Pancreas (tissue), 10 donors: ENCODE measurements at regions not wholly inside any gene's neighbourhood (a gene's known extent, or its start where the extent isn't known, plus 50 kb on each side); places are given as distances from the start of the nearest gene placed in this dataset.
"Not testable (repeated sequence)": the region's sequence is repeated elsewhere in the genome, so short reads cannot be mapped to it uniquely, and the experiment has no call there.

Experiments used
- ATAC-seq, 4 donors: fragments of 200-7000 bp; cut with Tn5 transposase; one replicate each; pipeline versions ENCODE4 v1.8.0 to v1.9.1; 2020; ENCODE audit warnings: mild to moderate bottlenecking in 4 of 4, moderate library complexity in 4 of 4
- DNase-seq, 6 donors: peaks; one replicate each; pipeline ENCODE4 v3.0.0-alpha.2; 2020
- FAIRE-seq: peaks from 2 replicates; lab custom pipeline; 2012; peaks lifted over from hg19 to GRCh38; lab: Jason Lieb, UNC
- H3K27ac ChIP-seq, 4 donors: fragments of 200-600 bp; sonication (generic); 1 replicate in 3 of 4; 2 replicates in 1 of 4; pipeline versions ENCODE4 v1.5.0 to v1.8.0; 2020
- H3K27me3 ChIP-seq, 4 donors: fragments of 200-600 bp; one replicate each; pipeline ENCODE4 v1.8.0; 2021
- H3K36me3 ChIP-seq, 3 donors: fragments of 200-600 bp; sonication (generic) in 1 of 3; one replicate each; pipeline versions ENCODE4 v1.5.0 to v1.8.0; 2020 to 2021
- H3K4me1 ChIP-seq, 3 donors: fragments of 200-600 bp; one replicate each; pipeline ENCODE4 v1.8.0; 2021
- H3K4me3 ChIP-seq, 4 donors: fragments of 200-600 bp; sonication (generic) in 2 of 4; one replicate each; pipeline versions ENCODE4 v1.5.0 to v1.8.0; 2020 to 2021
- H3K9me3 ChIP-seq, 4 donors: fragments of 200-600 bp; one replicate each; pipeline ENCODE4 v1.8.0; 2021
- CTCF ChIP-seq, 4 donors: fragments of 200-600 bp; sonication (generic) in 3 of 4; IDR thresholded peaks; one replicate each; pipeline versions ENCODE4 v1.5.0 to v1.8.0; 2021; ENCODE audit warnings: antibody characterized with exemption in 4 of 4
- WGBS, 2 donors: extraction: QIAGEN DNeasy Blood & Tissue Kit; methylation state at CpG; one replicate each; pipeline ENCODE4 v1.1.7; 2013; 5-methylcytosine and 5-hydroxymethylcytosine counted together
- intact Hi-C, 3 donors: fragments of 100-400 bp; cut with DNase I; formaldehyde crosslinking; loops; one replicate each; pipeline versions ENCODE4 v1.11.1 to v1.14.2; 2022
- donor health status: healthy with polysubstance abuse.
- donor health status: DM: no; HTN: no; CAD: no; lungs with moderate emphysema.
- donor health status: DM: no; HTN: no; CAD: no.
- donor health status: control.
- donor health status: control.
- donor health status: Bipolar disorder and iron deficiency.
- donor health status: DM: yes; HTN: yes; CAD: no.
- donor health status: DM: no; HTN: no; CAD: no.
- donor health status: DM: no; HTN: no; CAD: no.
- donor health status: DM: yes; HTN: yes; CAD: no.

- ATAC-seq (peak; percentile 40 to 80 (median 60)), FAIRE-seq (no peak), DNase-seq (no peak)
- no peak for TF ChIP-seq CTCF (IDR thresholded peaks at IDR 0.05)
- H3K36me3 ChIP-seq = no peaks in the 10 kb centered on the region
- H3K27ac ChIP-seq = peak overlapping the region in 1 of 4 donors; percentile 6
- H3K4me1 ChIP-seq = peaks cover 0 to 10% (median 0%) of the 10 kb centered on the region in 3 donors
- H3K27me3 ChIP-seq = no peaks in the 10 kb centered on the region
- WGBS, 2 donors = 47 to 50% methylated on average over 2 of the region's 2 CpGs
- H3K4me3 ChIP-seq = no peak overlapping the region
- intact Hi-C loops = no loop called here
- H3K9me3 ChIP-seq = no peaks in the 10 kb centered on the region
Observed at GRCh38 chr13:44797685-44798084, 191.6 kb downstream of the NUFIP1 start.

GRCh38 chr13:44796597-44797490 lies 192.4 kb downstream of the NUFIP1 start:
- peak in 3 of 4 donors; percentile 30 to 59 (median 46) for ATAC-seq
- Histone ChIP-seq H3K27me3 (no peaks in the 10 kb centered on the region), H3K4me1 (peaks cover 0 to 10% (median 0%) of the 10 kb centered on the region in 3 donors), H3K36me3 (no peaks in the 10 kb centered on the region), H3K9me3 (no peaks in the 10 kb centered on the region), H3K4me3 (no peak overlapping the region), H3K27ac (peak overlapping the region in 1 of 4 donors; percentile 6)
- WGBS, 2 donors = 64 to 79% methylated on average over 5 of the region's 5 CpGs
- intact Hi-C loops = no loop called here
- FAIRE-seq = no peak
- no peak for DNase-seq
- TF ChIP-seq CTCF (IDR thresholded peaks at IDR 0.05) = no peak

- 96 to 100% methylated on average over 2 of the region's 2 CpGs for WGBS, 2 donors
- H3K27ac ChIP-seq, intact Hi-C loops, H3K4me3 ChIP-seq, DNase-seq, H3K4me1 ChIP-seq, H3K36me3 ChIP-seq, FAIRE-seq, H3K27me3 ChIP-seq, ATAC-seq, H3K9me3 ChIP-seq: not testable (repeated sequence)
Observed at GRCh38 chr13:44796039-44796438, 193.2 kb downstream of the NUFIP1 start.

- Histone ChIP-seq H3K4me1 (peaks cover 0 to 10% (median 0%) of the 10 kb centered on the region in 3 donors), H3K27ac (no peak overlapping the region), H3K4me3 (no peak overlapping the region), H3K27me3 (no peaks in the 10 kb centered on the region), H3K9me3 (no peaks in the 10 kb centered on the region), H3K36me3 (no peaks in the 10 kb centered on the region)
- TF ChIP-seq CTCF (IDR thresholded peaks at IDR 0.05) = no peak
- no peak for DNase-seq
- 62 to 69% methylated on average over 2 of the region's 2 CpGs for WGBS, 2 donors
- ATAC-seq = no peak
- FAIRE-seq = no peak
- intact Hi-C loops = no loop called here
Observed at GRCh38 chr13:44795176-44795575, 194.1 kb downstream of the NUFIP1 start.

- Histone ChIP-seq H3K36me3 (no peaks in the 10 kb centered on the region), H3K27me3 (no peaks in the 10 kb centered on the region), H3K4me3 (no peak overlapping the region), H3K4me1 (peaks cover 0 to 3% (median 0%) of the 10 kb centered on the region in 3 donors), H3K9me3 (no peaks in the 10 kb centered on the region), H3K27ac (no peak overlapping the region)
- ATAC-seq = no peak
- no peak for FAIRE-seq
- no peak for TF ChIP-seq CTCF (IDR thresholded peaks at IDR 0.05)
- no peak for DNase-seq
- intact Hi-C loops = no loop called here
- 88 to 92% methylated on average over 7 of the region's 7 CpGs for WGBS, 2 donors
Observed at GRCh38 chr13:44792096-44792495, 197.2 kb downstream of the NUFIP1 start.
